RWPE1 (cell line): ENCODE measurements at regions not wholly inside any gene's neighbourhood (a gene's known extent, or its start where the extent isn't known, plus 50 kb on each side); places are given as distances from the start of the nearest gene placed in this dataset.

Experiments used
- CTCF ChIA-PET: fragments of 350-600 bp; sonication (Branson Sonifier 250); formaldehyde crosslinking; extraction: SDS; loops from one replicate; lab custom pipeline; 2021; lab: Yijun Ruan, JAX
- POLR2A ChIA-PET: fragments of 400-600 bp; formaldehyde crosslinking; extraction: SDS; loops from one replicate; lab custom pipeline; 2020; ENCODE audit warnings: antibody characterized with exemption; ENCODE audit not compliant: low non-redundant PET; lab: Yijun Ruan, JAX
- DNase-seq: peaks from one replicate; pipeline ENCODE4 v3.0.0; 2012; ENCODE audit warnings: low spot score
- H3K27ac ChIP-seq: fragments of 450-650 bp; 2 replicates; pipeline ENCODE4 v1.5.1; 2017
- TF ChIP-seq, protein P1 (sequence below): fragments of 450-650 bp; conservative IDR thresholded peaks from 2 replicates; pipeline ENCODE4 v1.5.1; 2017; ENCODE audit warnings: low read depth, mild to moderate bottlenecking

- DNase-seq = no peak
- TF ChIP-seq, protein P1, sequence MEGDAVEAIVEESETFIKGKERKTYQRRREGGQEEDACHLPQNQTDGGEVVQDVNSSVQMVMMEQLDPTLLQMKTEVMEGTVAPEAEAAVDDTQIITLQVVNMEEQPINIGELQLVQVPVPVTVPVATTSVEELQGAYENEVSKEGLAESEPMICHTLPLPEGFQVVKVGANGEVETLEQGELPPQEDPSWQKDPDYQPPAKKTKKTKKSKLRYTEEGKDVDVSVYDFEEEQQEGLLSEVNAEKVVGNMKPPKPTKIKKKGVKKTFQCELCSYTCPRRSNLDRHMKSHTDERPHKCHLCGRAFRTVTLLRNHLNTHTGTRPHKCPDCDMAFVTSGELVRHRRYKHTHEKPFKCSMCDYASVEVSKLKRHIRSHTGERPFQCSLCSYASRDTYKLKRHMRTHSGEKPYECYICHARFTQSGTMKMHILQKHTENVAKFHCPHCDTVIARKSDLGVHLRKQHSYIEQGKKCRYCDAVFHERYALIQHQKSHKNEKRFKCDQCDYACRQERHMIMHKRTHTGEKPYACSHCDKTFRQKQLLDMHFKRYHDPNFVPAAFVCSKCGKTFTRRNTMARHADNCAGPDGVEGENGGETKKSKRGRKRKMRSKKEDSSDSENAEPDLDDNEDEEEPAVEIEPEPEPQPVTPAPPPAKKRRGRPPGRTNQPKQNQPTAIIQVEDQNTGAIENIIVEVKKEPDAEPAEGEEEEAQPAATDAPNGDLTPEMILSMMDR = no peak
- ChIA-PET CTCF (no interaction called here), POLR2A (no interaction called here)
- H3K27ac ChIP-seq = no peak overlapping the region
These were observed 332.7 kb upstream of the HAND2 start for GRCh38 chr4:173862754-173863153.

DNA sequence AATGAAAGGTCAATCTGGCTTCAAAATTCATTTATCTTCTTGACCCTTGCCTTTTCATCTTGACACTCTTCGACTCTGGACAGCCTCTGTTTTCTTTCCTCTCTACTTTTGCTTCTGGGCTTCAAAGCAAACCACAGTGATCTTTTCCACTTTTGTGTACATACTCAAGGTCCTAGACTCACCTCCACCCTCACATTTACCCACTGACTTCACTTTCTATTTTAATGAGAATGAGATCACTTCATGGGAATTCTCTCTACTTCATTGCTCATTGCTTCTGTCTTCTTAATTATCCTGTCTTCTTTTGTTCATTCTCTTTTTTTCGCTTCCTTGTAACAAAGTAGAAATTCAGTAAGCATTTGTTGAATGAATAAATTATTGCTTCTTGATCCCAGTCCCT is 330.1 kb upstream of the HAND2 start:
- no peak overlapping the region for H3K27ac ChIP-seq
- no peak for DNase-seq
- ChIA-PET CTCF (no interaction called here), POLR2A (no interaction called here)
- TF ChIP-seq, protein P1 = no peak

DNA sequence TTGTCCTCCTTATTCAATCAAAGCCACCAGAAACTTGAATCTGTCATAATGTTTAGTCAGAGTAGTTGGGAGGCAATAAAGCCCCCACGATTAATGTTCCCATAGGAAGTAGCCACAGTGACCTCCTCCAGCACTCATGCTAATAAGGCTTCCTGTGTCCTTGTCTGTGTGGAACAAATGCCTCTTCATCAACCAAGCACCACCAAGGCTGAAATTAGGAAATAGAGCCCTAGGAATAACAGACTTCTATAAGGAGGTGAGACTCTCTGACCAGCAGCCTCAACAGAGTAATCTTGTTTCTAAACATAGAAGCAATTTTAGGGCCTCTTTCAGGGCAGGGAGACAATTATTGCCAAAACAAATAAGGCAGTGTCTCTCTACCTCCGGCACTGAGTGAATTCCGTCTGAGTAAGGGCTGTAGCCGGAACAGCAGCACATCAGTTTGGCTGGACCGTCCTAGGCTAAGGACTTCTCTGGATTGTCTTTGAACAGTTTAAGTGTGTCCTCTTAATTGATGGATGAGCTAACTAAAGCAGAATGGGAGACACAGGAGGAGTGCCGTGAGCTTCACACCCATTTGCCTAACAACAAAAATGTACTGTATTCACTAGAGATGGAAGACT is 329.2 kb upstream of the HAND2 start:
- POLR2A ChIA-PET = no interaction called here
- CTCF ChIA-PET = no interaction called here
- no peak overlapping the region for H3K27ac ChIP-seq
- TF ChIP-seq, protein P1 = no peak
- DNase-seq = no peak

GRCh38 chr4:173858471-173858870 is 328.4 kb upstream of the HAND2 start:
- TF ChIP-seq, protein P1 = no peak
- H3K27ac ChIP-seq = no peak overlapping the region
- ChIA-PET CTCF (no interaction called here), POLR2A (no interaction called here)
- DNase-seq = no peak

GRCh38 chr4:173857828-173858227 is 327.8 kb upstream of the HAND2 start:
- TF ChIP-seq, protein P1 = no peak
- ChIA-PET CTCF (no interaction called here), POLR2A (no interaction called here)
- no peak overlapping the region for H3K27ac ChIP-seq
- no peak for DNase-seq

DNA sequence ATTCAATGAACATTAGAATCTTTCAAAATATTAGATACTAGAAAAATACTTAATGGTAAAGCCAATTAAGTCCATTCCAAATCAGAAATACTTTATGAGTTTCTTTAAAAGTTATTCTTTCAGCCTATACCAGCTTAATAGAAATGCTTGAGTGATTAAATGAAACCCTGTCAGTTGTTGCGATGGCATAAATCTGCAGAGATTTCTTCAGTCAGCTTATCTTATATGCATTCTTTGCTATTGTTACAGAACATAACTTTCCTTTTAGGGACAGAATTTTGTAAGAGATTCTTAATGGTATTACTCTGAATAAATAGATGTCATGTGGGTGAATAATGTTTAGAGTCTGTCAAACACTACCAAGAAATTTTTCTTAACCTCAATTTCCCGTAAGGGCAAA is 325.0 kb upstream of the HAND2 start:
- no peak overlapping the region for H3K27ac ChIP-seq
- TF ChIP-seq, protein P1 = no peak
- CTCF ChIA-PET = no interaction called here
- POLR2A ChIA-PET = no interaction called here
- no peak for DNase-seq

- CTCF ChIA-PET = no interaction called here
- no peak for DNase-seq
- no peak overlapping the region for H3K27ac ChIP-seq
- TF ChIP-seq, protein P1 = no peak
- POLR2A ChIA-PET = no interaction called here
These were observed 322.7 kb upstream of the HAND2 start for GRCh38 chr4:173852775-173853174.
